ENCODE measurements at regions not wholly inside any gene's neighbourhood (a gene's known extent, or its start where the extent isn't known, plus 50 kb on each side); places are given as distances from the start of the nearest gene placed in this dataset. TPM values are rescaled to one million over a fixed set of nuclear protein-coding genes. Genes with fewer than 3 reads are reported as not detected.

DNA sequence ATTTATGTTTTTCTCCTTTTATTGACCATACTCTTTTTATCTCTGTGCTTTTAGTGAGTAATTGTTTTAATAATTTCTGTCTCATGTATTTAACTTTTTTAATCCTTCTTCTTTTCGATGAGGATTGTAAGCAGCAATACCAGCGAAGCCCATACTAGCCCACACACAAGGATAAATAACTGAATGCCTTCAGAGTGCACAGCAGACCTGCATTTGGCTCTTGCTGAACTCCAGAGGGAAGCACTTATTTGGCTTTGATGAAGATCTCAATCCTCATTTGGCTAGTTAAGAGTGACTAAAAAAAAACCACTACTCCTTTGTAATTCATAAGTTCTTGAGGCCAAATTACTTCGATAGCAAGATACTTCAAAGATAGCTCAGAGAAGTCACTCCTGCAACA, 293.3 kb downstream of the METTL15 start:
- no peak overlapping the region for H3K27ac Mint-ChIP-seq
- ATAC-seq, result no peak
- DNase-seq, result no peak
- ChIA-PET POLR2A (no interaction called here), CTCF (no interaction called here)
- no peaks in the 10 kb centered on the region for H3K36me3 Mint-ChIP-seq (ENCODE audit: low read depth)
- TF ChIP-seq, protein P1, sequence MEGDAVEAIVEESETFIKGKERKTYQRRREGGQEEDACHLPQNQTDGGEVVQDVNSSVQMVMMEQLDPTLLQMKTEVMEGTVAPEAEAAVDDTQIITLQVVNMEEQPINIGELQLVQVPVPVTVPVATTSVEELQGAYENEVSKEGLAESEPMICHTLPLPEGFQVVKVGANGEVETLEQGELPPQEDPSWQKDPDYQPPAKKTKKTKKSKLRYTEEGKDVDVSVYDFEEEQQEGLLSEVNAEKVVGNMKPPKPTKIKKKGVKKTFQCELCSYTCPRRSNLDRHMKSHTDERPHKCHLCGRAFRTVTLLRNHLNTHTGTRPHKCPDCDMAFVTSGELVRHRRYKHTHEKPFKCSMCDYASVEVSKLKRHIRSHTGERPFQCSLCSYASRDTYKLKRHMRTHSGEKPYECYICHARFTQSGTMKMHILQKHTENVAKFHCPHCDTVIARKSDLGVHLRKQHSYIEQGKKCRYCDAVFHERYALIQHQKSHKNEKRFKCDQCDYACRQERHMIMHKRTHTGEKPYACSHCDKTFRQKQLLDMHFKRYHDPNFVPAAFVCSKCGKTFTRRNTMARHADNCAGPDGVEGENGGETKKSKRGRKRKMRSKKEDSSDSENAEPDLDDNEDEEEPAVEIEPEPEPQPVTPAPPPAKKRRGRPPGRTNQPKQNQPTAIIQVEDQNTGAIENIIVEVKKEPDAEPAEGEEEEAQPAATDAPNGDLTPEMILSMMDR (IDR thresholded peaks at IDR 0.05), result no peak
- H3K9me3 Mint-ChIP-seq, result no peaks in the 10 kb centered on the region
- no peak overlapping the region for H3K4me3 Mint-ChIP-seq
- intact Hi-C loops (cut with micrococcal nuclease), result no loop called here
- H3K27me3 Mint-ChIP-seq, result no peaks in the 10 kb centered on the region
- no peaks in the 10 kb centered on the region for H3K4me1 Mint-ChIP-seq (ENCODE audit: low read depth)

GRCh38 chr11:28400331-28401100, 292.3 kb downstream of the METTL15 start:
- intact Hi-C loops (cut with micrococcal nuclease), result no loop called here
- Mint-ChIP-seq H3K27ac (no peak overlapping the region), H3K4me1 (ENCODE audit: low read depth) (no peaks in the 10 kb centered on the region), H3K36me3 (ENCODE audit: low read depth) (no peaks in the 10 kb centered on the region), H3K4me3 (no peak overlapping the region), H3K9me3 (no peaks in the 10 kb centered on the region), H3K27me3 (no peaks in the 10 kb centered on the region)
- ATAC-seq, result no peak
- ChIA-PET POLR2A (no interaction called here), CTCF (no interaction called here)
- no peak for DNase-seq
- TF ChIP-seq, protein P1 (IDR thresholded peaks at IDR 0.05), result no peak

DNA sequence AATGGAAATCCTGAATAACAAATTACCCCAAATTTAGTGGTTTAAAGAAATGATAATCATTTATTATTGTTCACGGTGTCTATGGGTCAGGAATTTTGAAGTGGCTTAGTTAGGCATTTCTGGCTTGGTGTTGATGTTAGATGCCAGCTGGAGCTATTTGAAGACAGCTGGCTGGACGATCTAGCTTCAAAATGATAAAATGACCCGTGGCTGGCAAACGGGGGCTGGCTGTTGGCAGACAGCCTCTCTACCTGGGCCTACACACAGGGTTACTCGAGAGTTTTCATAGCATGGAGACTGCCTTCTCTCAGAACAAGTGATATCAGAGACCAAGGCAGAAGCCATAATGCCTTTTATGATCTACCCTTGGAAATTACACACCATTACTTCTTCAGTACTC, 285.2 kb downstream of the METTL15 start:
- ChIA-PET CTCF (no interaction called here), POLR2A (no interaction called here)
- Mint-ChIP-seq H3K4me3 (no peak overlapping the region), H3K36me3 (ENCODE audit: low read depth) (no peaks in the 10 kb centered on the region), H3K9me3 (no peaks in the 10 kb centered on the region), H3K27ac (no peak overlapping the region), H3K4me1 (ENCODE audit: low read depth) (no peaks in the 10 kb centered on the region), H3K27me3 (no peaks in the 10 kb centered on the region)
- intact Hi-C loops (cut with micrococcal nuclease), result no loop called here
- TF ChIP-seq, protein P1 (IDR thresholded peaks at IDR 0.05), result no peak
- ATAC-seq, result no peak
- no peak for DNase-seq

GRCh38 chr11:28384418-28384817, 276.2 kb downstream of the METTL15 start:
- Mint-ChIP-seq H3K27ac (no peak overlapping the region), H3K4me1 (ENCODE audit: low read depth) (no peaks in the 10 kb centered on the region), H3K4me3 (no peak overlapping the region), H3K36me3 (ENCODE audit: low read depth) (no peaks in the 10 kb centered on the region), H3K9me3 (peaks cover 18% of the 10 kb centered on the region), H3K27me3 (no peaks in the 10 kb centered on the region)
- TF ChIP-seq, protein P1 (IDR thresholded peaks at IDR 0.05), result no peak
- ChIA-PET POLR2A (no interaction called here), CTCF (no interaction called here)
- no peak for ATAC-seq
- intact Hi-C loops (cut with micrococcal nuclease), result no loop called here
- no peak for DNase-seq

DNA sequence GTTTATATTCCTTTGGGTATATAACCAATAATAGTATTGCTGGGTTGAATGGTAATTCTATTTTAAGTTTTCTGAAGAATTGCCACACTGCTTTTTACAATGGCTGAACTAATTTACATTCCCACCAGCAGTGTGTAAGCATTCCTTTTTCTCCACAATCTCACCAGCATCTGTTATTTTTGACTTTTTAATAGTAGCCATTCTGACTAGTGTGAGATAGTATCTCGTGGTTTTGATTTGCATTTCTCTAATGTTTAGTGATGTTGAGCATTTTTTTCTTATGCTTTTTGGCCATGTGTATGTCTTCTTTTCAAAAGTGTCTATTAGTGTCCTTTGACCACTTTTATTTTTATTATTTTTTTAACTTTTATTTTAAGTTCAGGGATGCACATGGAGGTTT, 275.3 kb downstream of the METTL15 start:
- ATAC-seq, result no peak
- Mint-ChIP-seq H3K9me3 (peaks cover 19% of the 10 kb centered on the region), H3K36me3 (ENCODE audit: low read depth) (no peaks in the 10 kb centered on the region), H3K4me3 (no peak overlapping the region), H3K4me1 (ENCODE audit: low read depth) (no peaks in the 10 kb centered on the region), H3K27me3 (no peaks in the 10 kb centered on the region), H3K27ac (no peak overlapping the region)
- no peak for DNase-seq
- intact Hi-C loops (cut with micrococcal nuclease), result no loop called here
- ChIA-PET CTCF (no interaction called here), POLR2A (no interaction called here)
- TF ChIP-seq, protein P1 (IDR thresholded peaks at IDR 0.05), result no peak

Small RNA genes in the stretch of these regions (microRNA-seq; reads per million reads assigned to microRNA genes)
- gene MIR8068 (ENCODE audit: borderline microRNAs expressed, borderline replicate concordance), result not detected

Data from activated CD8-positive, alpha-beta T cell treated with anti-CD3 and anti-CD28 coated beads for 36 hours (primary cell).